ENCODE measurements at regions not wholly inside any gene's neighbourhood (a gene's known extent, or its start where the extent isn't known, plus 50 kb on each side); places are given as distances from the start of the nearest gene placed in this dataset.

- intact Hi-C loops (cut with DNase I) = no loop called here
- Histone ChIP-seq H3K9me3 (no peaks in the 10 kb centered on the region), H3K4me3 (no peak overlapping the region), H3K27me3 (no peaks in the 10 kb centered on the region), H3K36me3 (no peaks in the 10 kb centered on the region), H3K27ac (no peak overlapping the region), H3K4me1 (no peaks in the 10 kb centered on the region)
- ATAC-seq (no peak), DNase-seq (no peak), FAIRE-seq (no peak)
- TF ChIP-seq, protein P1, sequence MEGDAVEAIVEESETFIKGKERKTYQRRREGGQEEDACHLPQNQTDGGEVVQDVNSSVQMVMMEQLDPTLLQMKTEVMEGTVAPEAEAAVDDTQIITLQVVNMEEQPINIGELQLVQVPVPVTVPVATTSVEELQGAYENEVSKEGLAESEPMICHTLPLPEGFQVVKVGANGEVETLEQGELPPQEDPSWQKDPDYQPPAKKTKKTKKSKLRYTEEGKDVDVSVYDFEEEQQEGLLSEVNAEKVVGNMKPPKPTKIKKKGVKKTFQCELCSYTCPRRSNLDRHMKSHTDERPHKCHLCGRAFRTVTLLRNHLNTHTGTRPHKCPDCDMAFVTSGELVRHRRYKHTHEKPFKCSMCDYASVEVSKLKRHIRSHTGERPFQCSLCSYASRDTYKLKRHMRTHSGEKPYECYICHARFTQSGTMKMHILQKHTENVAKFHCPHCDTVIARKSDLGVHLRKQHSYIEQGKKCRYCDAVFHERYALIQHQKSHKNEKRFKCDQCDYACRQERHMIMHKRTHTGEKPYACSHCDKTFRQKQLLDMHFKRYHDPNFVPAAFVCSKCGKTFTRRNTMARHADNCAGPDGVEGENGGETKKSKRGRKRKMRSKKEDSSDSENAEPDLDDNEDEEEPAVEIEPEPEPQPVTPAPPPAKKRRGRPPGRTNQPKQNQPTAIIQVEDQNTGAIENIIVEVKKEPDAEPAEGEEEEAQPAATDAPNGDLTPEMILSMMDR (IDR thresholded peaks at IDR 0.05) = no peak
- WGBS, 2 donors = 84 to 87% methylated on average over 25 of the region's 25 CpGs
These were observed 399.7 kb upstream of the ID2 start for GRCh38 chr2:8281950-8282857.

DNA sequence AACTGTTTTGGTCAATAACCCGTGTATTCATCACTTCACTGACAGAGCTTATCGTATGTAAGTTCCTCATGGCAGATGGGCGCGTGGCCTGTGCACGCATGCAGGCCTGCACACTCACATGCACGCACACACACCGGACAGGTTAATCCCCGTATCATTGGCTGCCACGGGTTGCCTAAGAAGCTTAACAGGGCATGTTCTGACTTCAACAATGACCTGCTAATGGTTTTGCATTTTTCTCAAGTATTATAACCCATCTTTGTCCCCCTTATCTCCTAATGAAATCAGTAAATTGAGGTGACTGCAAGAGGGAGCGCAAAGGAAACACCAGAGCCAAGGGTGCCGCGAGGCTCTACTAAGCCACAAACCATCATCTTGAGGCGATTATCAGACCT is 399.0 kb upstream of the ID2 start:
- Histone ChIP-seq H3K4me1 (no peaks in the 10 kb centered on the region), H3K9me3 (no peaks in the 10 kb centered on the region), H3K27ac (no peak overlapping the region), H3K27me3 (no peaks in the 10 kb centered on the region), H3K36me3 (no peaks in the 10 kb centered on the region), H3K4me3 (no peak overlapping the region)
- intact Hi-C loops (cut with DNase I) = no loop called here
- FAIRE-seq = no peak
- DNase-seq = no peak
- TF ChIP-seq, protein P1 (IDR thresholded peaks at IDR 0.05) = no peak
- ATAC-seq = no peak
- WGBS, 2 donors = 89 to 91% methylated on average over 13 of the region's 13 CpGs

GRCh38 chr2:8285081-8285480 is 396.8 kb upstream of the ID2 start:
- H3K27me3 ChIP-seq = no peaks in the 10 kb centered on the region
- WGBS, 2 donors = 80 to 88% methylated on average over 3 of the region's 3 CpGs
- no peaks in the 10 kb centered on the region for H3K4me1 ChIP-seq
- DNase-seq (no peak), ATAC-seq (no peak), FAIRE-seq (no peak)
- no peak overlapping the region for H3K27ac ChIP-seq
- H3K4me3 ChIP-seq = no peak overlapping the region
- intact Hi-C loops (cut with DNase I) = no loop called here
- TF ChIP-seq, protein P1 (IDR thresholded peaks at IDR 0.05) = no peak
- H3K36me3 ChIP-seq = no peaks in the 10 kb centered on the region
- H3K9me3 ChIP-seq = no peaks in the 10 kb centered on the region

- H3K36me3 ChIP-seq = no peaks in the 10 kb centered on the region
- H3K4me3 ChIP-seq = no peak overlapping the region
- 81 to 92% methylated on average over 5 of the region's 5 CpGs for WGBS, 2 donors
- H3K9me3 ChIP-seq = no peaks in the 10 kb centered on the region
- TF ChIP-seq, protein P1 (IDR thresholded peaks at IDR 0.05) = no peak
- no peaks in the 10 kb centered on the region for H3K27me3 ChIP-seq
- ATAC-seq (no peak), FAIRE-seq (no peak), DNase-seq (no peak)
- no peak overlapping the region for H3K27ac ChIP-seq
- no peaks in the 10 kb centered on the region for H3K4me1 ChIP-seq
- intact Hi-C loops (cut with DNase I) = no loop called here
These were observed 396.0 kb upstream of the ID2 start for GRCh38 chr2:8285898-8286297.

DNA sequence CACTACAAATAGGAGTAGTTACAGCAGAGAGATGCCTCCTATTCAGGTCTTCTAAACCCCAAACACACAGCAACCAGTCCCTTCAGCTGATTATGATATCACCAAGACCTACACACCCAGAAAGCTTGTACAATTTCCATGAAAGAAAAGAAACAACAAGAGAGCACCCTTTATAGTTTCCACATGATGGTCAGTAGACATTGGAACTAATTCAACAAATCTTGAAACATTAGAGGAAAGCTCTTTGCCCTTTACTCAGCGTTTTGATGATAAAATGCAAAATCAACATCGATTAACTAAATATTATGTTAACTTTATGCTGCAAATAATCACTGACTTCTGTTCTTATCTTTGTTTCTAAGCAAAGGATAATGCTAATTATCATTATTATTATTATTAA is 393.6 kb upstream of the ID2 start:
- 26 to 29% methylated on average over 2 of the region's 2 CpGs for WGBS, 2 donors
- FAIRE-seq = no peak
- Histone ChIP-seq H3K4me3 (no peak overlapping the region), H3K9me3 (no peaks in the 10 kb centered on the region), H3K27ac (no peak overlapping the region), H3K27me3 (no peaks in the 10 kb centered on the region), H3K36me3 (no peaks in the 10 kb centered on the region), H3K4me1 (no peaks in the 10 kb centered on the region)
- ATAC-seq = no peak
- intact Hi-C loops (cut with DNase I) = no loop called here
- TF ChIP-seq, protein P1 (IDR thresholded peaks at IDR 0.05) = no peak
- no peak for DNase-seq
